Activated naive CD4-positive, alpha-beta T cell treated with anti-CD3 and anti-CD28 coated beads, Interleukin-2, amount 10 ng/mL, durations not matched to agents 7 days and 5 days (primary cell): ENCODE measurements at regions not wholly inside any gene's neighbourhood (a gene's known extent, or its start where the extent isn't known, plus 50 kb on each side); places are given as distances from the start of the nearest gene placed in this dataset.

ENCODE experiments used
- CTCF ChIA-PET: fragments of 350-600 bp; sonication (Branson Sonifier 250); formaldehyde crosslinking; loops from one replicate; lab custom pipeline; 2021; ENCODE audit warnings: antibody characterized with exemption; lab: Charles Lee
- DNase-seq: peaks from one replicate; pipeline ENCODE4 v3.0.0-alpha.2; 2020
- H3K27ac Mint-ChIP-seq: one replicate; pipeline ENCODE4 v1.8.0; 2021; ENCODE audit warnings: mild to moderate bottlenecking, moderate library complexity, mixed read lengths
- H3K27me3 Mint-ChIP-seq: one replicate; pipeline ENCODE4 v1.8.0; 2021; ENCODE audit warnings: mild to moderate bottlenecking, mixed read lengths
- H3K36me3 Mint-ChIP-seq: one replicate; pipeline ENCODE4 v1.8.0; 2021; ENCODE audit warnings: mixed read lengths
- H3K4me1 Mint-ChIP-seq: one replicate; pipeline ENCODE4 v1.8.0; 2021; ENCODE audit warnings: mixed read lengths
- H3K4me3 Mint-ChIP-seq: one replicate; pipeline ENCODE4 v1.8.0; 2021; ENCODE audit warnings: mild to moderate bottlenecking, moderate library complexity, mixed read lengths
- H3K9me3 Mint-ChIP-seq: one replicate; pipeline ENCODE4 v1.8.0; 2021; ENCODE audit warnings: mixed read lengths

GRCh38 chr9:121563881-121564460 lies 64.3 kb upstream of the GGTA1 start:
- no peak for DNase-seq
- peaks cover 19% of the 10 kb centered on the region for H3K27me3 Mint-ChIP-seq

GRCh38 chr9:121564504-121565260 lies 65.0 kb upstream of the GGTA1 start:
- no peaks in the 10 kb centered on the region for H3K9me3 Mint-ChIP-seq
- no peaks in the 10 kb centered on the region for H3K36me3 Mint-ChIP-seq
- peaks cover 15% of the 10 kb centered on the region for H3K27me3 Mint-ChIP-seq
- no peak overlapping the region for H3K4me3 Mint-ChIP-seq
- no peak for DNase-seq
- H3K27ac Mint-ChIP-seq, result no peak overlapping the region
- CTCF ChIA-PET, result no interaction called here
- no peaks in the 10 kb centered on the region for H3K4me1 Mint-ChIP-seq

More at GRCh38 chr9:121563881-121564460, 64.3 kb upstream of the GGTA1 start:
- Mint-ChIP-seq H3K4me3 (no peak overlapping the region), H3K27ac (no peak overlapping the region), H3K36me3 (no peaks in the 10 kb centered on the region), H3K9me3 (no peaks in the 10 kb centered on the region), H3K4me1 (no peaks in the 10 kb centered on the region)
- CTCF ChIA-PET, result no interaction called here

GRCh38 chr9:121566481-121567465 lies 67.1 kb upstream of the GGTA1 start:
- CTCF ChIA-PET, result interaction anchor here (1.4 kb wide), 1 partner anchor 16 kb away, joined by 5 read pairs; no protein-coding TSS in a partner anchor
- Mint-ChIP-seq H3K27me3 (peaks cover 10% of the 10 kb centered on the region), H3K27ac (no peak overlapping the region)

GRCh38 chr9:121567500-121568342 lies 68.1 kb upstream of the GGTA1 start:
- peaks cover 5% of the 10 kb centered on the region for H3K27me3 Mint-ChIP-seq
- H3K4me1 Mint-ChIP-seq, result no peaks in the 10 kb centered on the region
- no peak overlapping the region for H3K27ac Mint-ChIP-seq
- CTCF ChIA-PET, result interaction anchor here (0.9 to 1.4 kb wide), 3 partner anchors 12 to 52 kb away, joined by 3 to 5 read pairs (median 3); no protein-coding TSS in a partner anchor
- no peaks in the 10 kb centered on the region for H3K36me3 Mint-ChIP-seq
- H3K4me3 Mint-ChIP-seq, result no peak overlapping the region
- no peaks in the 10 kb centered on the region for H3K9me3 Mint-ChIP-seq
- DNase-seq, result no peak

More at GRCh38 chr9:121566481-121567465, 67.1 kb upstream of the GGTA1 start:
- Mint-ChIP-seq H3K4me1 (no peaks in the 10 kb centered on the region), H3K36me3 (no peaks in the 10 kb centered on the region), H3K4me3 (no peak overlapping the region), H3K9me3 (no peaks in the 10 kb centered on the region)
- no peak for DNase-seq

GRCh38 chr9:121568343-121569265 lies 69.0 kb upstream of the GGTA1 start:
- Mint-ChIP-seq H3K4me3 (no peak overlapping the region), H3K27me3 (peaks cover 5% of the 10 kb centered on the region), H3K27ac (no peak overlapping the region), H3K9me3 (no peaks in the 10 kb centered on the region), H3K36me3 (no peaks in the 10 kb centered on the region), H3K4me1 (no peaks in the 10 kb centered on the region)
- DNase-seq, result no peak
- CTCF ChIA-PET, result interaction anchor here (0.9 to 1.4 kb wide), 4 partner anchors 13 to 52 kb away, joined by 3 to 5 read pairs (median 3); no protein-coding TSS in a partner anchor

- Mint-ChIP-seq H3K4me3 (no peak overlapping the region), H3K9me3 (no peaks in the 10 kb centered on the region), H3K36me3 (no peaks in the 10 kb centered on the region), H3K4me1 (no peaks in the 10 kb centered on the region), H3K27me3 (peaks cover 5% of the 10 kb centered on the region), H3K27ac (no peak overlapping the region)
- CTCF ChIA-PET, result interaction anchor here (1.0 to 1.2 kb wide), 2 partner anchors 23 to 51 kb away, joined by 3 read pairs; no protein-coding TSS in a partner anchor
- DNase-seq, result no peak
Measured at GRCh38 chr9:121569266-121569648, 69.6 kb upstream of the GGTA1 start.

GRCh38 chr9:121572581-121572980 lies 72.9 kb upstream of the GGTA1 start:
- Mint-ChIP-seq H3K4me1 (no peaks in the 10 kb centered on the region), H3K36me3 (no peaks in the 10 kb centered on the region), H3K27ac (no peak overlapping the region), H3K9me3 (no peaks in the 10 kb centered on the region), H3K4me3 (no peak overlapping the region), H3K27me3 (peaks cover 5% of the 10 kb centered on the region)
- CTCF ChIA-PET, result no interaction called here
- no peak for DNase-seq

- no peak for DNase-seq
- H3K4me1 Mint-ChIP-seq, result no peaks in the 10 kb centered on the region
- peaks cover 2% of the 10 kb centered on the region for H3K27me3 Mint-ChIP-seq
- H3K9me3 Mint-ChIP-seq, result no peaks in the 10 kb centered on the region
- no peak overlapping the region for H3K4me3 Mint-ChIP-seq
- CTCF ChIA-PET, result interaction anchor here (2.0 kb wide), 1 partner anchor 24 kb away, joined by 7 read pairs; no protein-coding TSS in a partner anchor
- H3K27ac Mint-ChIP-seq, result no peak overlapping the region
- H3K36me3 Mint-ChIP-seq, result no peaks in the 10 kb centered on the region
Measured at GRCh38 chr9:121573717-121574485, 74.3 kb upstream of the GGTA1 start.

- DNase-seq, result no peak
- Mint-ChIP-seq H3K4me1 (no peaks in the 10 kb centered on the region), H3K9me3 (no peaks in the 10 kb centered on the region), H3K27ac (no peak overlapping the region), H3K27me3 (no peaks in the 10 kb centered on the region), H3K4me3 (no peak overlapping the region), H3K36me3 (no peaks in the 10 kb centered on the region)
- CTCF ChIA-PET, result interaction anchor here (1.2 to 2.0 kb wide), 2 partner anchors 25 kb away, joined by 3 to 7 read pairs; no protein-coding TSS in a partner anchor
Measured at GRCh38 chr9:121574774-121575519, 75.3 kb upstream of the GGTA1 start.

- no peaks in the 10 kb centered on the region for H3K9me3 Mint-ChIP-seq
- H3K4me3 Mint-ChIP-seq, result no peak overlapping the region
- CTCF ChIA-PET, result interaction anchor here (1.2 kb wide), 1 partner anchor 26 kb away, joined by 3 read pairs; no protein-coding TSS in a partner anchor
- H3K27me3 Mint-ChIP-seq, result peaks cover under 1% of the 10 kb centered on the region
- no peaks in the 10 kb centered on the region for H3K4me1 Mint-ChIP-seq
- no peaks in the 10 kb centered on the region for H3K36me3 Mint-ChIP-seq
- no peak overlapping the region for H3K27ac Mint-ChIP-seq
- DNase-seq, result no peak
Measured at GRCh38 chr9:121576281-121577075, 75.0 kb upstream of the DAB2IP start.

GRCh38 chr9:121577166-121577565 lies 74.3 kb upstream of the DAB2IP start:
- H3K27ac Mint-ChIP-seq, result no peak overlapping the region

More at GRCh38 chr9:121577166-121577565, 74.3 kb upstream of the DAB2IP start:
- H3K36me3 Mint-ChIP-seq, result no peaks in the 10 kb centered on the region
- H3K27me3 Mint-ChIP-seq, result peaks cover 7% of the 10 kb centered on the region
- DNase-seq, result no peak
- no peak overlapping the region for H3K4me3 Mint-ChIP-seq
- no peaks in the 10 kb centered on the region for H3K9me3 Mint-ChIP-seq
- CTCF ChIA-PET, result interaction anchor here (1.4 kb wide), 1 partner anchor 31 kb away, joined by 3 read pairs; no protein-coding TSS in a partner anchor
- no peaks in the 10 kb centered on the region for H3K4me1 Mint-ChIP-seq
